NCI-H510A treated with DMSO at 0.1 percent for 48 hours (cell line): ENCODE measurements at regions not wholly inside any gene's neighbourhood (a gene's known extent, or its start where the extent isn't known, plus 50 kb on each side); places are given as distances from the start of the nearest gene placed in this dataset.

Experiments
- DNase-seq: peaks from one replicate; lab custom pipeline; 2025; lab: John Stamatoyannopoulos, UW

DNA sequence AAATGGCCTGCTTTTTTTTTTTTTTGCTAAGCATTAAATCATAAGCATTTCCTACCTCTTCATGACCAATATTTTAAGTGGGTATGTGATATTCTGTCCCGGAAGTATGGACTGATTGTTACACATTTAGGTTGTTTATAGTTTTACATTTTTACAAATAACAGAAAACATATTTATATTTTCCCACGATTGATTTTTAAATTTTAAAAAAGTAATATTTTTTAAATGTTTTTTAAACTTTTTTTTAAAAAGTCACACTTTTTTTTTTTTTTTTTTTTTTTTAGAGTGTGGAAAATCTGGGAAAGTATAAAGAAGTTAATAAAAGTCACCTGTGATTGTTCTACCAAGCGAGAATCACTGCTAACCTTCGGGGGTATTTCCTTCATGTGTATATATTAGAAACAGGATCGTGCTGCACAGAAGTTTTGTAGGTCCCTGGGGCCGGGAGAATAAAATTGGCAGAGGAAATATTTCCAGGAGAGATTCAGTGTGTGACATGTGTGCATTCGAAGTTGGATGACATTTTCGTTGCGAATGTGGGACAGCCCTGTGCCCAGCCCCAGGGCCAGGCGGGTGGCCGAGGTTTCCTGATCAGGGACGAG lies 173.1 kb downstream of the CDC5L start:
- DNase-seq: no peak

DNA sequence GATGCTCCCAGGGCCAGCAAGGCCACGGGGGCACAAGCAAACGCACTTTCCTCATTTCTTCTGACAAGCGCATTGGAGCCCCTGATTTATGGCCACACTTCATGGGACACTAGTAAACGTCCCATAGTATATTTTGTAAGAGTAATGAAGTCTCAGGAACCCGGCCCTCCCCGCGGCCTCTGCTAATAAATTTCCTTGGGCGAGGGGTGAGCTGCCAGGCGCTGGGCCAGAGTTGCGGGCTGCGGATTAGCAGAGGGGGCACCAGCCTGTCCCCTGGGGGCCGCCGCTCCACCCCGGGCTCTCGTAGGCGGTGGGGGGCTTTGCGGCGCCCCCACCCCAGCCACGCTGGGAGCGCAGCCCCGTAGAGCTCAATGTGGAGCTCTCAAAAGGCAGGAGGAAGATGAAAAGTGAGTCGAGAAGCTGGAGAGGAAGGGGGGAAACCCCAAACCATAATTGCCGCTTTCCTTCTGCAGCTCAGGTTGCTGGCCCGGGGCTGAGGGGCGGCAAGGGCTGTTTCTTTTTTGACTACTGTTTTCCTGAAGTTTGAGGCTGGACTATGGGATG lies 173.6 kb downstream of the CDC5L start:
- DNase-seq: no peak

DNA sequence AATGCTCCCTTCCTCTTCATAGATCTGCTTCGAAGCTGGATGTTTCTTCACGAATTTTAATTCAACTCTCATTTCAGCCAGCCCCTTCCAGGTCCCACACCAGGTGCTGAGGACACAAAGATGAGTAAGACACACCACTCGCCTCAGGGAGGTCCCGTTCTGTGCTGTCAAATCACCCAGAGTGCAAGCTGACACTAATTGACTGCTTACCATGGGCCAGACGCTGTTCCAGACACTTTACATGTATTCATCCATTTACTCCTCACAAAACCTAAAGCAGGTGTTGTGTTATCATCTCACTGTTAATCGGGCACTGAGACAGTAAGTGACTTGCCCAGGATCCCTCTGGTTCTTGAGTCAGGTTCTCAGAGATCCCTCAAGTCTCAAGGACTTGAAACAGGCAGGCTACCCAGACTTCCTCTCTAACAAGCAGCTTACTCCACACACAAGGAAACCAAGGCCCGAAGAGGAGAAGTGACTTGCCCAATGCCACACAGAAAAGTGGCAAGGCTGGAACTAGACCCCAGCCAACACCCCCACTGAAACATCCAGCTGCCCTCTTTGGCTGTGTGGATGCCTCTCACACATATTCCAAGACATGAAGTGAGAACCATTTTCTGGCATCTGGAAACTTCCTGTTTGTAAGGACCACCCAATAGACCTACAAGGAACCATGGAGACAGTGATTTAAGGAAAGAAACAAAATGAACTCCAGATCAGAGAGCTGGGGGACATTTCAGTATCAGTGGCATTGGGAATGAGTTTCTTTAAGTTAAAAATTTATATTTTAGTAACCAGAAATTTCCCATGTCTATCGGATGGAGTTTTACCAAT lies 174.5 kb downstream of the CDC5L start:
- DNase-seq: no peak

DNA sequence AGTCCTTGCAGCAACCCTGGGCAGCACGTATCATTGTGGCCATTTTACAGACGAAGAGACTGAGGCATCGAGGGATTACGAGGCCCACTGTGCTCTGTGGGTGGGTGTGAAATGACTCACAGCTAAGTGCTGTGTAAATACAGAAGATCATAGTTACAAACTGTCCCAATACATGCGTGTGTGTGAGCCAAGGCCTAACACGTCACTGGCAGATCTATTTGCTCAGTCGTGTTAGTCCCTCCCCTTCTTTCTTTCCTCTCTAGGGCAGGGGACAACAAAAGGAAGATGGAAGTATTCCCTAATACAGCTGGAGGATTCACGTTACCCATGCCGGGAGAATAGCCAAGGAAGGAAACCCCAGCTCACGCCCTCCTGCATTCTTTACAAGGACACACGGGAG lies 175.9 kb downstream of the CDC5L start:
- no peak for DNase-seq

DNA sequence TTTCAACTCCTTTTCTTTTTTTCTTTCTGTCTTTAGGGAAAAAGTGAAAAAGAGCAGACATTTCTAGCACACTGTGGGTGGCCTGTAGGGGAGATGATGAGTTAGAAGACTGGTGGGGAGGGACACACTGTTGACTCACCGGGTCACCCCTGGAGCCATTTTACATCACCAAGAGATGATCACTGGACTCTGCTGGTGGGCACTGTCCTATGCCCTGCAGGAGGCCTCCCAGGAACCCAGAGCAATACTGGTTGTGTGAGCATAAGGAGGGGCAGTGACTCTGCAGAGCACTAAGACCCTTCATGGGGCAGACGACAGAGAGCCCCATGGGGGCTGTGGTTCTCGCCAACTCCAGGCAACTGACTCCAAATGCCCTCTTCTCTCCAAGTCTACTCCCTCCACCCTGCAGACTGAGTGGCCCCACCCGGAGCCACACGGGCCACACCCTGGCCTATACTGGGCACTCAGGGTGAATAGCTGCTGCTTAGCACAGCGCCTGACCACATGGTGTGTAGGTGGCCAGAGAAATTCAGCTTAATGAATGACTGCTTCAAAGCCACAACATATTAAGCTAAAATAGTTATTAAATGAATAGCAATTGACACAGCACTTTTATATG lies 177.5 kb downstream of the CDC5L start:
- no peak for DNase-seq

DNA sequence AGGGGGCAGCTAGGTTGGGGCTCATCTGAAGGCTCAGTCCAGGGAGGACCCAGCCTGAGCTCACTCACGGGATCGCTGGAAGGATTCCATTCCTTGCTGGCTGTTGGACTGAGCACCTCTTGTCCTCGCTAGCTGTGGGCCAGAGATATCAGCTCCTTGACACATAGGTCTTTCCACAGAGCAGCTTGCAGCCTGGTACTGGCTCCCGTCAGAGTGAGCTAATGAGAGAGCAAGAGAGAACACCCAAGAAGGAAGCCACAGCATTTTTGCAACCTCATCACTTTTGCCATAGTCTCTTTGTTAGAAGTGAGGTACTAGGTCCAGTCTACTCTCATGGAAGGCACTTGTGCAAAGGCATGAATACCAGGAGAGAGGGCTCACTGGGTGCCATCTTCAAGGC lies 179.9 kb downstream of the CDC5L start:
- DNase-seq: no peak

DNA sequence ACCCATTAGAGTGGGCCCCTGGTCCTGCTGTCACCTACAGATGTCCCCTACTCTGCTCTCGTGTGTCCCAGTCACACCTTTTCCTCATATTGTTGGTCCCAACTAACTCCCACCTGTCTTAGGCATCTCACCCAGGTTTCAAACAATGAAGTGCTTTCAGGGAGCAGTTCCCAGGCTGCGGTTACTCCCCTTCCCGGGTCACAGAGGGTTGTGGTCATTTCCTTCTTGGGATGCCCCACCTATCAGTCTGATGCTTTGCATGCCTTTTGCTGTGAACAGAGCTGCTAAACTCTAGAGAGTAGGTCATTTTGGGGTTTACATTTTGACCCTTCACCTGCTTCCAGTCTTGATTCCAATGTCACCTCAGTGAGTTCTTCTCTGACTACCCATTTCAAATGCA lies 181.6 kb downstream of the CDC5L start:
- DNase-seq: no peak

DNA sequence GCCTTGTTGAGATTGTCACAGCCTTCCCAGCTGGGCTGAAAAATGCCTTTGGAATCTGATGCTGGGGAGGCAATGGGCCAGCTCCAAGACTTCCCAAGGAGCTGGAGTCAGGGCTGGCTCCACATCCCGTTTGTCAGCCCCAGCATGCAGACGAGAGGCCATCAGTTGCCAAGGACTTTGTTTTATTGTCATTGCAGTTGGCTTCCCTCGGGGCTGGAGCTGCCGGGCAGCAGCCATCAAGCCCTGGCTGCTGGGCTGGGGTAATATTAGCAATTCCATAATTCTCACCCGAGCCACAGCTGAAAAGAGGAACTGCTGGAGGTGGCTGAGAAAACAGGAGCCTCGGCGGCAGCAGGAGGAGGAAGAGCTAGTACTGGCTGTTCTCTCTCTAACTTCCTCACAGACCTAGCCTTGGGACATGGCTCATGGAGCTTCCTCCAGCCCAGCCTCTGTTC lies 182.5 kb downstream of the CDC5L start:
- no peak for DNase-seq

DNA sequence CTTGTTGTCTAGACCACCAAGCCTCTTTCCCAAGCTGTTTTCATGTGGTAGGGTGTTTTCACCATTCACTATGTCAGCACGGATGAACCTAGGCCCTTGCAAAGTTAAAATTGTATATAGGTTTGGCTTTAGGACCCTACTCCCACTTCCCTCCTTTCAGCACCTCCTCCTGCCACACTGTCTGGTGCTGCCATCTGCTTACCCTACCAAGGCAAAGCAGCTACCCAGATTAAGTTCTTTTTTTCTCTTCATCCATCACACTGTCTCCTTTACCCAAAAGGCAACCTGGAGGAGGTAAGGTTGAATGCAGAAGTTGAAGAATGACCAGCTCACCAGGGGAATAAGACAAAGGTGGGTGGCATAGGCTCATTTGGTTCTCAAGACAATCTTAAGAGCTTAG lies 184.0 kb downstream of the CDC5L start:
- no peak for DNase-seq

DNA sequence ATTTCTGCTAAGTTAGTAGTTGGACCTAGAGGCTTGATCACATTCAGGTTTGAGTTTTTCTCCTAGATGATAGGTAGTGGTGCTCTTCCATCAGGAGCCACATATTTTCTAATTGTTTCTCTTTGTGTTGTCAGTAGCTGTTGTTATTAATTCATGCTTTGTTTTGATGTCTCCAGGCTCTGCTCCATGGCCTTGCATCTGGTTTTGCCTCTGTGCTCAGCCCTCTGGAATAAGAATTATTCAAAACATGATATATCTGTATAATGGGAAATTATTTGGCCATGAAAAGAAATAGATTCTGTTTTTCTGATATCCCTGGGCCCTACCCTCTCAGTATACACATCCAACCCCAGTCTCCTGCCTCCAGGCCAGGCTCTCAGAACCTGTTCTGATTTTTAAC lies 184.8 kb downstream of the CDC5L start:
- DNase-seq: no peak

DNA sequence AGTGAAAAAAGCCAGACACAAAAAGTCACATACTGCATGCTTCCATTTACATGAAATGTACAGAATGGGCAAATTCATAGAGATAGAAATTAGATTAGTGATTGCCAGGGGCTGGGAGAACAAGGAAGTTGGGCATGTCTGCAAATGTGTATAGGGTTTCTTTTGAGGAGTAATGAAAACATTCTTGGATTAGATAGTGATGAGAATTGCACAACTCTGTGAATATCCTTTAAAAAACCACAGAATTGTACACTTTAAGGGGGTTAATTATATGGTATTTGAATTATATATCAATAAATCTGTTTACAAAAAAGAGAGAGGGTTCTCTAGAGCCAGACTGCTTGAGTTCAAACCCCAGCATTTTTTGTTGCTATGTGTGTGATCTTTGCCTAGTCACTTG lies 188.1 kb downstream of the CDC5L start:
- no peak for DNase-seq

DNA sequence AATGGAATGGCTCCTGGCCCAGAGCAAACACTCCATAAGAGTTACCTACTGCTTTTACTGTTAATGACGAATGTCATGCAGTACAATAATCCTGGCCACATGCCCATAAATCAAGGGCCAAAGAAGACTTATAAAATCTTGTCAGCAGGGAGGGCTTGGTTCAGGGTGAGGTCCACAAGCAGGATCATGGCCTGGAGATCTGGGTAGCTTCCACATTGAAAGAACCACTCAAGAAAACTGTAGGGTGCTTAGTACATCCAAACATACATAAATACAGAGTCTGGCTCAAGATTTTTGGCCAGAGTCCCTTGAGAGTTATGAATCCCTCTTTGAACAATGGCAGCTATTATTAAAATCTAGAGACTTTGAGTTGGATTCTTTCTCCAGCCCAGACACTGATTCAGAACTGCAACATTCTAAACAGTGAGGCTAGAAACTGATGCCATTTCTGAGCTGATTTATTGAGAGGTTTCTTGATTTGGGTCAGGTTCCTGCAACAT lies 188.7 kb downstream of the CDC5L start:
- DNase-seq: no peak

DNA sequence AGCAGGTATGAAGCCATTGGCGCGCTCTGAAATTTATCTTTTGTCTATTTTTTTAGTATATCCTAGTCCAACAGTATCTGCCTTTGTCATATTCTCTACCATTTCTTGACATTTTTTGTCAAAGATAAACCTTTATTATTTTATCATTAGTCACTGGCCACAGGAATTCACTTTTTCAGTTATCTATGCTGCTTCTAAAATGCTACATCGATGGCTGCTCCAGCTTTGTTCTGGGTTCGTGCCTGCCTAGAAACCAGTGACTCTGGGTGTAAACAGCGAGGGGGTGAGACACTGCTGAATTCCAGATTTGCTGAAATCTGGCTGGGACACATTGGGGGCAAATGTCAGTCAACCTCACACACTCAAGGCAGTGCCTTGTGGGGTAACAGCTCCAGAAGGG lies 193.4 kb downstream of the CDC5L start:
- DNase-seq: no peak

DNA sequence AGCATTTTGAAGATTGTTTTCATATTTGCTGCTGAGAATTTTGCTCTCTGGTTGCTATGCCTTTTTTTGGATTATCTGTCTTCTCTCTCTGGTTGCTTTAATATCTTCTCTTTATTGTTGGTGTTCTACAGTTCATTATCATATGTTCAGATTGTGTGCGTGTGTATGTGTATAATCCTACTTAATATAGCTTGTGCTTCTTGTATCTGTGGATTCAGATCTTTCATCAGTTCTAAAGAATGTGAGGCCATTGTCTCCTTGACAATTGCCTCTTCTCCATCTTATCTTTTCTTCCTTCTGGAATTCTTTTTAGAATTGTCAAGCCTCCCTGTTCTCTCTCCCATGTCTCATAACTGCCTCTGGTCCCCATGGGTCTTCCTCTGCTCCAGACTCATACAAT lies 195.4 kb downstream of the CDC5L start:
- no peak for DNase-seq

DNA sequence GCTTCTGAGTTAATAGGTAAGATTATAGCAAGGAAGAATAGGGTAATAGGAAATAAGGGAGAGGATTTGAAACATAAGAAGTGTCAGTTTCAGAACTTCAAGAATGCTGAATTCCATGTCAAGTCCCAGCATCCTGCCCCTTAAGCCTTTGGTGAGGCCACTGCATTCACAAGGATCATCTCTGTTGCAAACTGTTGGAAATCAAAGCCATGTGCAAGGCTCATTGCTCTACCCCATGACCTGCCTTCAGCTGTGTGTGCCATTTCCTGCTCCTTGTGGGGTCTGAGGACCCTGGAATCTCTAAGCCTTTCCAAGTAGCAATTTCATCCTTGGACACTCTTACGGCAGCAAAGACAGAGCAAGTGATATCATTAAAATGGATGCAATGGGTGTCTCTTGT lies 203.0 kb downstream of the CDC5L start:
- DNase-seq: no peak

DNA sequence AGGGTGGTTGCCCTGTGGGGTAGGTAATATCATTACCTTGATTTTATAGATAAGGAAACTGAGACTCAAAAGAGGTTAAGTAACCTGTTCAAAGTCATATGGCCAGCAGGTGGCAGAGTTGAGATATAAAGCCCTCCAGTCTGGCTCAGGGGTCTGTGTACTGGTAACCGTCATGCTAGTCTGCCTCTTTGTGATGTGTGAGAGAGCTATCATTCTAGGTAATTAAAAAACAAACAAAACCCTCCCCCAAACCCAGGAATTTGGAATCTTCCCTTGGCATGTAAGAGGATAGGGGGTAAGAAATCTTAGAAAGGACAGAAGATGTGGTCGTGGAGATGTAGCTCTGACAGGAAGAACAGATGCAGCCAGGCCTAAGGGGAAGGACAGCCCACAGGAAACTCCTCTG lies 206.0 kb downstream of the CDC5L start:
- DNase-seq: peak; percentile 32

DNA sequence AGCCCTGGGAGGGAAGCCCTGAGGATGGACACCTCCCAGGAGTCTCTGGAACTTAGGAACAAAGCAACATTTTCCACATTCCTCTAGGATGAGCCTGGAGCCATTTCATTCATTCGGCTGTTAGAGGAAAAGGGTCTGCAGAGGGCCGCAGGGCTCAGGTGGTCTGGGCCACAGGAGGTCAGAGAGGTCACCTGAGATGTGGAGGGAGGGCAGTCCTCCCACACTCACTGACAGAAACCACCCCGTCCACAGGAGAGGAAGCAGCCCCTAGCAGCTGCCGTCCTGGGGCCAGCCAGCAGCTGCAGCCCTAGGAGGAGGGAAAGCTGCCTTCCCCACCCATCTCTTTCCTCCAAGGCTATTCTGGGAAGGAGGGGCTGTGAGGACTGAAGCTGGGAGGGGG lies 207.0 kb downstream of the CDC5L start:
- DNase-seq: no peak

DNA sequence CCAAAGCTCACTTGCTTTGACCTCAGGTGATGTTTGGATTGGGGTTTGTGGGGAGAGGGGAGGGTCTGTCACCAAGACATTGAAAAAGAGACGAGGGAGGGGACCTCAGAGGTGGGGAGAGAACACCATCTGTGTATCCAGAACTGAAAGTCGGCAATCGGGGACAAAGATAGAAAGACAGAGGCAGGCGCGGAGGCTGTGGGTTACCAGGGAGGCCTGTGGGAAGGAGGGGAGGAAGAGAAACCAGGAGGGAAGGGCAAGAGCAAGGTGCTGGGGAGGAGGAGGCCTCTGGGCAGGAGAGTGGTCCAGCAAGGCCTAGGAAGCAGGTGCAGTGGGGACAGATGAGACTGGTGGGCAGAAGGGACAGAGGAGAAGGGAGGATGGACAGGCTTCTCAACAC lies 211.2 kb downstream of the CDC5L start:
- DNase-seq: no peak

DNA sequence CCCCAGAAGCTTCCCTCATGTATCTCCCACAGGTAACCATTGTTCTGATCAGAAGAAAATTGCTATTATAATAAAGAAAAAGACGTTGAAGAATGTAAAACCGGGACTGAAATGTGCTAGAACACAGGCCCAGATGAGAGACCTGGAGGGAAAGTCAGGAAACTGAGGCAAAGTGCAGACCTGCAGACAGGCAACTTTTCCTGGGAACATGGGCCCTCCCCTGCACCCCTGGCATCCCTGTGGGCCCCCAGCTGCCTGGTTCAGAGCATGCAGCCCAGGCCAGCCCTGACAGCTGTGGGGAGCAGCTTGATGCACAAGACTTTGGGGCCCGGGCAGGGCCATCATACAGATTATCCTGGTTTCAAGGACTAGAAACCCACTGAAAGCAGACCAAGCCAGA lies 212.2 kb downstream of the CDC5L start:
- no peak for DNase-seq

DNA sequence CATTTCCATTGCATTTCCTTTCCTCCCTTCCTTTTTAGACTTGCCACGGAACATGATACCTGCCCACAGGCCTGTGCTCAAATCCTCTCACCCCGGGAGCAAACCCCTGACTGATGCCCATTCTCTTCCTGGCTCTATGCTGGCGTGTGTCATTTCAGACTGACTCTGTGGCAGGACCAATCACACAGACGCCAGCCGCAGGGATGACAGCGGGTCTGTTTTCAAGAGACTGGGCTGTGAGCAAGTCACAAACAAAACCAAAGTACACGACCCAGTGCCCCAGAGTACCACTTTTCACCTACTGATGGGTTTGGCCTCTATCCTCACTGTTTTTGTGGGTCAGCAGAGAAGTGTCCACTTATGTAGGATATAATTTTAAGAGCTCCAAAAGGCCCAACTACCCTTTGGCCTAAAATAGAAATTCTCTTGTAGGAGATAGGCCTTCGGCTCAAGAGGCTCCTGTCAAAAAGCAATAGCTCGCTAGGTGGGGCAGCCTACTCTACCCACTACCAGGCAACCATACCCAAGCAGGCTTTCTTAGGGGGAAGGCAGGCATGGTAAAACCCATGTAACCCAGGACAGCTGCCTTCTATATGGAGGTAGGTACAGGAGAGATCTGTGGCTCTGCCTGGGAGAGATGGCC lies 215.7 kb downstream of the CDC5L start:
- no peak for DNase-seq

DNA sequence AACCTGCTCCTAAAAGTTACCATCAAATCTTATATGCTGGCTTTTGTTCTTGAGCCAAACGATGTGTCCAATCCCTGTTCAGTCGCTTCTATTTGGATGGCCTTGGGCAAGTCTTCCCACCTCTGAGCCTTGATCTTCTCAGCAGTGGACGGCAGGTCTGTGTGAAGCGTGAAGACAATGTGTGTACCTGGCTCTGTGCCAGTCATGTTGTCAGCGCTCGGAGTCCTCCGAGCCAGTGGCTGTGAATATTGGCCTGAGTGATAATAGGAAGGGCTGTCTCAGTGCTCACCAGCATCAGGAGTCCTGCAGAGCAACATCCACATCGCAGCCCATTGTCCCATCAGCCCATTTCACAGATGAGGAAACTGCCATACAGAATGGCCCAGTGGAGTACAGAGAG lies 219.0 kb downstream of the CDC5L start:
- no peak for DNase-seq

DNA sequence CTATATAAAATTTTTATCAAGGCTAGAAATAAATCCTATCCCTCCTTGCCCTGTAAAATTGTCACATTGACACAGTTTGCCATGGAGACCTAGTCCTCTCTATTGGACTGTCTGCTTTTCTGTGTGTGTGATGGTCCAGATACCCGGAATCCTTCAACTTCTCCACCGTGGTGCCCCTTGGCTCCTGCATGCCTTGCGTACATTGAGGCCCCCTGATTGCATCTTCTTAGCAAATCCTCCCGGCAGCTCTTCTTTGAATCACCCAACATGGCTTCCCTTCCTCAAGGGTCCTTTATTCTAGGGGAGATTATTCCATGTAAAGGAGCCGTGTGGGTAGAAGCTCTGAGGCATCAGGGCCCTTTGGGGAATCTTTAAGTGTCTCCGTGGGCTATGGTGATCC lies 219.5 kb downstream of the CDC5L start:
- no peak for DNase-seq
